Ovary (tissue), 7 donors: ENCODE measurements at regions not wholly inside any gene's neighbourhood (a gene's known extent, or its start where the extent isn't known, plus 50 kb on each side); places are given as distances from the start of the nearest gene placed in this dataset.

Source experiments
- DNase-seq, 5 donors: peaks; one replicate each; pipeline ENCODE4 v3.0.0-alpha.2; 2019 to 2020
- H3K27ac ChIP-seq, 2 donors: fragments of 200-600 bp; one replicate each; pipeline versions ENCODE4 v1.5.1 to v1.8.0; 2019 to 2022
- H3K27me3 ChIP-seq: fragments of 200-600 bp; one replicate; pipeline ENCODE4 v1.8.0; 2022
- H3K36me3 ChIP-seq: fragments of 200-600 bp; sonication (generic); one replicate; pipeline ENCODE4 v1.5.1; 2019
- H3K4me1 ChIP-seq: one replicate; pipeline ENCODE4 v1.8.1; 2013; ENCODE audit warnings: mild to moderate bottlenecking, moderate library complexity; ENCODE audit not compliant: insufficient read depth
- H3K4me3 ChIP-seq: fragments of 200-600 bp; sonication (generic); one replicate; pipeline ENCODE4 v1.5.1; 2017
- H3K9me3 ChIP-seq, 2 donors: fragments of 200-600 bp in 1 of 2; sonication (generic) in 1 of 2; one replicate each; pipeline versions ENCODE4 v1.5.1 to v1.8.1; 2013 to 2019; ENCODE audit warnings: mild to moderate bottlenecking in 1 of 2, moderate library complexity in 1 of 2
- EP300 ChIP-seq: sonication (generic); formaldehyde crosslinking; IDR thresholded peaks from one replicate; pipeline ENCODE4 v1.6.1; 2017; ENCODE audit warnings: antibody characterized with exemption
- POLR2A ChIP-seq: fragments of 450-650 bp; IDR thresholded peaks from one replicate; pipeline ENCODE4 v1.6.1; 2017; ENCODE audit warnings: antibody characterized with exemption, mild to moderate bottlenecking, moderate library complexity
- WGBS, 3 donors: extraction: QIAGEN DNeasy Blood & Tissue Kit in 1 of 3; methylation state at CpG; one replicate each; pipeline versions ENCODE4 v1.1.5 to v1.1.7; 2013 to 2017; 5-methylcytosine and 5-hydroxymethylcytosine counted together
- intact Hi-C, 4 donors: fragments of 100-400 bp; cut with DNase I; formaldehyde crosslinking; loops; one replicate each; pipeline versions ENCODE4 v1.11.0 to v1.15.1; 2022 to 2023
- TF ChIP-seq, protein P1 (sequence below), 3 donors: fragments of 450-650 bp in 2 of 3; fragments of 200-600 bp in 1 of 3; IDR thresholded peaks; one replicate each; pipeline versions ENCODE4 v1.5.1 to v1.8.0; 2016 to 2022; ENCODE audit warnings: antibody characterized with exemption in 3 of 3, mild to moderate bottlenecking in 1 of 3
- donor health status: DM: no; HTN: no; CAD: no; lungs with moderate emphysema.
- donor health status: DM: no; HTN: no; CAD: no.
- donor health status: Bipolar disorder and iron deficiency.
- donor health status: DM: no; HTN: no; CAD: no.
- donor health status: DM: yes; HTN: yes; CAD: no.

DNA sequence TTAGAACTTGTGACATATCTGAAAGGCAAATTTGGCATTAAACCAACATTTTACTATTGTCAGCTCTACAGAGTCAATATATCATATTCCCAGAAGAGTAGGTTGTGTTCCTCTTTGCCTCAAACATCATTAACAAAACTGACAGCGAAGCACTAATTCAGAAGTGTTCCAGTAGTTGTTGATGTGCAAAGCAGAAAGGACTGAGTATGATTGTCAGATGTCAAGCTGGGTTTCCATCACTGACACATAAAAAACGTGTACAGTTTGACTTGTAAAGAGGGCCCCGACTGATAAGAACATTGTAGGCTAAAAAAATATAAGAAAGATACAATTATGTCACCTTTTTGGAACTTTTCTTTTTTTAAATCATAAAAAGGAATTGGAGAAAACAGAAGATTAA lies 101.5 kb upstream of the ZNF608 start:
- Histone ChIP-seq H3K9me3 (no peaks in the 10 kb centered on the region), H3K36me3 (no peaks in the 10 kb centered on the region), H3K27me3 (no peaks in the 10 kb centered on the region), H3K4me3 (no peak overlapping the region), H3K4me1 (no peaks in the 10 kb centered on the region), H3K27ac (no peak overlapping the region)
- 81 to 83% (median 81%) methylated on average over 3 of the region's 3 CpGs for WGBS, 3 donors
- intact Hi-C loops, result no loop called here
- TF ChIP-seq POLR2A (no peak), EP300 (no peak)
- TF ChIP-seq, protein P1, sequence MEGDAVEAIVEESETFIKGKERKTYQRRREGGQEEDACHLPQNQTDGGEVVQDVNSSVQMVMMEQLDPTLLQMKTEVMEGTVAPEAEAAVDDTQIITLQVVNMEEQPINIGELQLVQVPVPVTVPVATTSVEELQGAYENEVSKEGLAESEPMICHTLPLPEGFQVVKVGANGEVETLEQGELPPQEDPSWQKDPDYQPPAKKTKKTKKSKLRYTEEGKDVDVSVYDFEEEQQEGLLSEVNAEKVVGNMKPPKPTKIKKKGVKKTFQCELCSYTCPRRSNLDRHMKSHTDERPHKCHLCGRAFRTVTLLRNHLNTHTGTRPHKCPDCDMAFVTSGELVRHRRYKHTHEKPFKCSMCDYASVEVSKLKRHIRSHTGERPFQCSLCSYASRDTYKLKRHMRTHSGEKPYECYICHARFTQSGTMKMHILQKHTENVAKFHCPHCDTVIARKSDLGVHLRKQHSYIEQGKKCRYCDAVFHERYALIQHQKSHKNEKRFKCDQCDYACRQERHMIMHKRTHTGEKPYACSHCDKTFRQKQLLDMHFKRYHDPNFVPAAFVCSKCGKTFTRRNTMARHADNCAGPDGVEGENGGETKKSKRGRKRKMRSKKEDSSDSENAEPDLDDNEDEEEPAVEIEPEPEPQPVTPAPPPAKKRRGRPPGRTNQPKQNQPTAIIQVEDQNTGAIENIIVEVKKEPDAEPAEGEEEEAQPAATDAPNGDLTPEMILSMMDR (IDR thresholded peaks at IDR 0.05), result no peak
- DNase-seq, result no peak

DNA sequence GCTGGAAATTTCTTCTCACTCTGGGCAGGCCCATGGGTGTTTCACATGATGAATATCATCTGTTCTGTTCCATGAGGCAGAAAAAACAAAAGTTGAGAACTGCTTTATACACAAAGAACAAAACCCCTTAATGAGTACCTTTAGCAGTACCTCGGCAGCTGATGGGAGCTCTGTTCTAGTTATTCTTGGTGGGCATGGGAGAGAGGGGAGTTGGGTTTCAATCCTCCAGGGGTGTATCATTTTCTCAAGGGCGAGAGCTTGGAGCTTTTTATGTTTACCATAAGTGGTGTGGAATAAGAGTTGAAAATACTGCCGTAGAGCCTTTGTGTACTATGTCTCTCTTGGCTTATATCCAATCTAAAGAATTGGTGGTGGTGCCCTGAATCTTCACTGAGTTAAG lies 103.3 kb upstream of the ZNF608 start:
- Histone ChIP-seq H3K9me3 (no peaks in the 10 kb centered on the region), H3K27me3 (no peaks in the 10 kb centered on the region), H3K27ac (no peak overlapping the region), H3K36me3 (no peaks in the 10 kb centered on the region), H3K4me3 (no peak overlapping the region), H3K4me1 (no peaks in the 10 kb centered on the region)
- no peak for DNase-seq
- TF ChIP-seq, protein P1 (IDR thresholded peaks at IDR 0.05), result no peak
- no peak for TF ChIP-seq POLR2A
- TF ChIP-seq EP300, result no peak
- intact Hi-C loops, result no loop called here
- 71 to 90% (median 84%) methylated on average over 3 of the region's 3 CpGs for WGBS, 3 donors

DNA sequence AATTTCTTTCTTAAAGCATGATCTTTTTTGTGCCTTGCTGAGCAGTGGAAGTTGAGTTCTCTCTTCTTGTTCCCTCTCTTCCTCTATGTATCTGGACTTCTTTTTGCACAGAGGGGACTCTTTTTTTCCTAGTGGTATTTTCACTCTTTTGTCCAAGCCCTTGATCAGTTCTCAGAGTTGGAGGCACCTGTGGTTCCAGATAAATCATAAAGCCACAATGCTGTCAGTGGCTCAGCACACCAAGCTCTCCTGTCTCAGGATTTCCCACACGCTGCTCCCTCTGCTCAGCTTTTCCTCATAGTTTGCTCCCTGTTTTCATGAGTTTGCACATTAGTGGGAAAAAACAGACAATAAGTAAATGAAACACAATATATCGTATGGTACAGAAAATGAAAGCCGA lies 110.3 kb upstream of the ZNF608 start:
- Histone ChIP-seq H3K9me3 (no peaks in the 10 kb centered on the region), H3K27me3 (no peaks in the 10 kb centered on the region), H3K36me3 (no peaks in the 10 kb centered on the region), H3K27ac (no peak overlapping the region), H3K4me1 (no peaks in the 10 kb centered on the region), H3K4me3 (no peak overlapping the region)
- intact Hi-C loops, result no loop called here
- no peak for TF ChIP-seq EP300
- TF ChIP-seq, protein P1 (IDR thresholded peaks at IDR 0.05), result no peak
- TF ChIP-seq POLR2A, result no peak
- no peak for DNase-seq
- 89 to 99% (median 97%) methylated on average over 3 of the region's 3 CpGs for WGBS, 3 donors

DNA sequence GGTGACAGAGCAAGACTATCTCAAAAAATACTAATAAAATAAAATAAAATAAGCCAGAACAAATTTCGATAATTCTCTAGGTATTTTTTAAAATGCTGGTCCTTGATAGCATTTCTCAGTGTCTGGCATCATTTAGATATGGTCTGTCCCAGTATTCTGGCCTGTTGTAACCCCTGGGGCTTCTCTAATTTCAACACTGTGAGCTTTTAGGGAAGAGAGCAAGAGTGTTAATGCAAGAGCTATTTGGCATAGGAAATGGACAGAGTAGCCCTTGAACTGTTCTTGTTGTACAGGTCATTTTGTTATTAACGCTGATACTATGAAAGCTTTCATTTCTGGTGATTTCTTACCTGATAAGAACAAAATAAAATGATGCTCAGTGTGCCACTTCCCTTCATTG lies 112.2 kb upstream of the ZNF608 start:
- H3K4me1 ChIP-seq, result no peaks in the 10 kb centered on the region
- no peaks in the 10 kb centered on the region for H3K36me3 ChIP-seq
- no peak overlapping the region for H3K27ac ChIP-seq

More for the DNA sequence above, 112.2 kb upstream of the ZNF608 start:
- DNase-seq, result no peak
- H3K9me3 ChIP-seq, result no peaks in the 10 kb centered on the region
- H3K4me3 ChIP-seq, result no peak overlapping the region
- H3K27me3 ChIP-seq, result no peaks in the 10 kb centered on the region
- WGBS, 3 donors, result 84 to 89% (median 88%) methylated on average over 2 of the region's 2 CpGs
- no peak for TF ChIP-seq POLR2A
- no peak for TF ChIP-seq EP300
- TF ChIP-seq, protein P1 (IDR thresholded peaks at IDR 0.05), result no peak
- intact Hi-C loops, result no loop called here
